PFSK-1 (cell line): ENCODE measurements at regions not wholly inside any gene's neighbourhood (a gene's known extent, or its start where the extent isn't known, plus 50 kb on each side); places are given as distances from the start of the nearest gene placed in this dataset.

Source experiments
- POLR2AphosphoS5 ChIP-seq: IDR thresholded peaks from 2 replicates; pipeline ENCODE4 v1.6.1; 2012; ENCODE audit warnings: low read depth, mild to moderate bottlenecking, control low read depth, low read length, moderate library complexity
- TAF1 ChIP-seq: IDR thresholded peaks from 2 replicates; pipeline ENCODE4 v1.6.1; 2012; ENCODE audit warnings: low read length, control low read depth, borderline replicate concordance; ENCODE audit not compliant: insufficient read depth

- TF ChIP-seq TAF1: no peak
- TF ChIP-seq POLR2AphosphoS5: no peak
Measured at GRCh38 chr2:195575879-195576401, 81.1 kb upstream of the SLC39A10 start.
